HUDEP-2 (cell line): ENCODE measurements at regions not wholly inside any gene's neighbourhood (a gene's known extent, or its start where the extent isn't known, plus 50 kb on each side); places are given as distances from the start of the nearest gene placed in this dataset.
A peak's percentile ranks its signal among the peaks of the same experiment; 100 is the strongest.

ENCODE experiments used
- DNase-seq, 76 experiments: peaks; one replicate each; lab custom pipeline; 2025; ENCODE audit not compliant: unreplicated experiment in 76 of 76; lab: John Stamatoyannopoulos, UW

DNA sequence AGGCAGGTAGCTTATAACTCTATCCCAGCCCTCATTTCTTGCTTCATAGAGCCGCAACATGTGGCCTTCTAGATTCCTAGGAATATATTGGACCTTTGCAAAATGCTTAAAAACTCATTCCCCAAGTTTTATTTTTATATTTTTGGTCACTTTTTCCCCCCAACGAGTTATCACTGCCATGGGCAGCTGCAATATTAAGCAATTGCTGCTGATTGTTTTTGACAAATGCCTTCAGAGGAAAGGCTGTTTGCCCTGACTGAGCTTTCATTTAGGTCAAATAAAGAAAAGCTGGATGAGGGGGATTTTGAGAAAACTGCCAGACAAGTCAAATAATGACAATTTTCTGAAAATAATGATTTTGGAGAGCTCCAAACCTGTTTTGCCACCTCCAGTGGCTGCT is 976.9 kb upstream of the MBL2 start:
- no peak for DNase-seq

- DNase-seq, result no peak
Observed at GRCh38 chr10:53748319-53748718, 975.7 kb upstream of the MBL2 start.

DNA sequence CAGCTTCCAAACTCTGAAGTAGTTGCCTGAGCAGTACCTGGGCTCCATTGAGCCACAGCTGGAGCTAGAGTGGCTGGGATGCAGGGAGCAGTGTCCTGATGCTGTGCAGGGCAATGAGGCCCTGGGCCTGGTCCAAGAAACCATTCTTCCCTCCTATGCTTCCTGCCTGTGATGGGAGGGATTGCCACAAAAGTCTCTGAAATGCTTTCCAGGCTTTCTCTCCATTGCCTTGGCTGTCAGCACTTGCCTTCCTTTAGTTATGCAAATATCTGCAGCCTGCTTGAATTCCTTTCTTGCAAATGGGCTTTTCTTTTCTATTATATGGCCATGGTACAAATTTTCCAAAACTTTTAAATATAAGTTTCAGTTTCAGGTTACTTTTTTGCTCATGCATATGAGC is 972.2 kb upstream of the MBL2 start:
- DNase-seq, result no peak

DNA sequence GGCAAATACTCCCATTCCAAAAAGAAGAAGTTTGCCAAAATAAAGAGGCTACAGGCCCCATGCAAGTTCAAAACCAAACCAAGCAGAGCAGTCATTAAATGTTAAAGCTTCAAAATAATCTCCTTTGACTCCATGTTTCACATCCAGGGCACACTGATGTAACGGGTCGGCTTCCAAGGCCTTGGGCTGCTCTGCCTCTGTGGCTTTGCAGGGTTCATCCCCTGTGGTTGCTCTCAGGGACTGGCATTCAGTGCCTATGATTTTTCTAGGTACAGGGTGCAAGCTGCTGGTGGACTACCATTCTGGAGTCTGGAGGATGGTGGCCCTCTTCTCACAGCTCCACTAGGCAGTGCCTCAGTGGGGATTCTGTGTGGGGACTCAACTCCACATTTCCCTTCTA is 971.6 kb upstream of the MBL2 start:
- no peak for DNase-seq

DNA sequence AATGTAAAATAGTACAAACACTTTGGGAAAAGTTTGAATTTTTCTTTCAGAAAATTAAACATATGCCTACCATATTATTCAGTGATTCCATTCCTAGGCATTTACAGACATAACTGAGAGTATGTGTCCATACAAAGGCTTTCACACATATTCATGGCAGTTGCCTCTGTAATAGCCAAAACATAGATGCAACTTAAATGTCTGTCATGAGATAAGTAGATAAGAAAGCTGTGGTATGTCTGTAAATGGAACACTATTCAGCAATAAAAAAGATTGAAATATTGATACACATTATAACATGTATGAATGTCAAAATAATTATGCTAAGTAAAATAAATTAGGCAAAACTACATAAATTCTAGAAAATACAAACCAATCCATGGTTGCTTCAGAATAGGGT is 964.5 kb upstream of the MBL2 start:
- DNase-seq, result no peak

DNA sequence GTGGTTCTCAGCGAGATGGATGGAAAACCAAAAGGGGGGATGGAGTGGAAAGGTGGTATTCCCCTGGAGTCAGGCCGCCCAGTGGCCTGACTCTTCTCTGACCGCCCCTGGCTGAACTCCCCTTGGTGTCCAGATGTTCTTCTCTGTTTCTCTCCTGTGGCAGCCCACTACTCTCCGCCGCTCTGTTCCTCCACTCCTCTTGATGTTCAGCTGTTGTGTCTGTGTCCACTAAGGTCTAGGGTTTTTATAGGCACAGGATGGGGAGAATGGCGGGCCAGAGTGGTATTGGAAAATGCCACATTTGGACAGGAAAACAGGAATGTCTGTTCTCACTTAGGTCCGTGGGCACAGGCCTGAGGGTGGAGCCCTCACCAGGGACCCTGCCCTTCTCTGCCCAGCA is 954.3 kb upstream of the MBL2 start:
- no peak for DNase-seq

DNA sequence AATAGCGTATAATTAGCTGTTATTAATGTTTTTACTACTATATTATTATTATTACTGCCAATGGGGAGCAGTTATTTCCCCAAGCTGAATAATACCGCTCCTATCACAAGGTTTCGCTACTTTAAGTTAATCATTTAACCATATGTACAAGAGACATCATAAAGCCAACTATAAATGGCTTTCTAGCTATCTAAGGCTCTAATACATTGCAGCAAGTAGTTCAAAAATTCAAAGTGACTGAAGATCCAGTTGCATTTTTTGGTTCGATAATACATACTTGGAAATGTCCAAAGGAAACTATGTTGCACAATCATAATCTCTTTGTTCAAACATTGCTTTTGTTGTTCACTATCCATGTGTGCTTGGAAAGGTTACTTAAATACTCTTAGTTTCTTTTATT is 952.0 kb upstream of the MBL2 start:
- no peak for DNase-seq

DNA sequence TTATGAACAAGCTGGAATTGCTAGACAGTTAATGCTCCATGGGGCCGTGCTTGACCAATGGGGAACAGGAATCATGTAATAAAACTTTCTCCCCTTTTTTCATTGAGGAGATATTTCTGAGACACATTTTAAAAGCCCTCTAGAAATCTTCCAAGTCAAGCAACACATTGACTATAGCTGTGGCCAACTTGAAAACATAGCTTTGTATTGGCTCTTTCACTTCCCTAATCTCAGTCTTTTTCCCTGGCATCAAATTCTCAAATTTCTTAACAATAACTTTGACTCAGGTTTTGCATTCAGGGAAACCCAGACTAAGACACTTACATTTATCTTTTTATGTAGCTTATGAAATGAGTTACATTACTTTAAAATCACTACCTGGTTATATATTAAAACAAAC is 947.1 kb upstream of the MBL2 start:
- no peak for DNase-seq

GRCh38 chr10:53716156-53716555 is 943.6 kb upstream of the MBL2 start:
- no peak for DNase-seq

DNA sequence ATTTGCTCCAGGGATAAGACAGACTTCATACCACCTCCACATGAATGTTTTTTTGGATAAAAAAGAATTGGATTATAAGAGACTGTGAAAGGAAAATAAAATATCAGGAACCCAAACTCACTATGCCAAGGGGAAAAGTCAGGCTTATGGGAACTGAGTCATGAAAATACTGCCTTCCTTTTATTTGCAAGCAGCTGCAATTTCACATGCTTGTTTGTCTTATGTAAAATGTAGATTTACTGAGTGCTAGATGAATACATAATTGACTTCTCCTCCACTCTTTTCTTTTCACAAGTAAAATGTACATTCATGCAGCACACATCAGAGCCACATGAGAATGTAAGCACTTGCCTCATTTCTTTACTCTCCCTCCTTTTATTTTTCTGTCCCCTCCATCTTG is 940.8 kb upstream of the MBL2 start:
- no peak for DNase-seq

DNA sequence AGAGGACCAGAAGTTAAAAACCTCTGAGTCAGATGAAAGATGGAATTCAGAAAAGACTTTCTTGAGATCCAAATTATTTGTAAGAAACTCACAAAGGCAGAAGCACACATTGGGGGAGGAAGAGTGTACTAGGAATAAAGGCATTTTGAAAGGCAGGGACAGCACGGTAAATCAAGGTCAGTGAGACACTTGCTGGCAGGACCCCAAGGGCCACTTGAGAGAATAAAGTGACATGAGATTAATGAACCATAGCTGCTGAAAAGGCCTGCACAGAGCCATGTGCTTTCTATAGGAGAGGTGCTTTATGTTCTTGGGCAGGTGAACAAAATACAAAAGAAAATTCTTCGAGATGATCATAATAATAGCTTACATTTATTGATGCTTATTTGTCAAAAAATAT is 929.9 kb upstream of the MBL2 start:
- DNase-seq, result peak in 3 of 76 experiments; percentile 1 to 18 (median 2)

DNA sequence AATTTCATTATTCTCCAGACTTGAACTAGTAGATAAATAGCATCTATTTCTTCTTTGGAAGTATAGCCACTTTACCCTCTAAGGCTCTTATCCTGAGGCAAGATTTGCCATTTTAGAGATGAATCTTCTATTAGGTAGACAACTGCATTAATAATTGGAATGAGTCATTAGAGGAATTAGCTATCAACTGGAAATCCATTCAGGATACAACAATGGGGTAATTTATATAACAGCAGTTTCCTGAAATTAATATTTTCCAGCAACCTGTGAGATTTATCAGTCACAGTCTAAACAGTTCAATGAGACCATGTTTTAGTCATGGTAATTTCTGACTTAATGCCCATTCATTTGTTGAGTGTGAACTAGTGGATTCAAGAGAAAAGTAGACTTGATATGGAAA is 928.6 kb upstream of the MBL2 start:
- DNase-seq, result peak in 1 of 76 experiments; percentile 3

- no peak for DNase-seq
Observed at GRCh38 chr10:53700278-53700677, 927.7 kb upstream of the MBL2 start.

- no peak for DNase-seq
Observed at GRCh38 chr10:53699684-53700083, 927.1 kb upstream of the MBL2 start.

- DNase-seq, result no peak
Observed at GRCh38 chr10:53699231-53699630, 926.6 kb upstream of the MBL2 start.

DNA sequence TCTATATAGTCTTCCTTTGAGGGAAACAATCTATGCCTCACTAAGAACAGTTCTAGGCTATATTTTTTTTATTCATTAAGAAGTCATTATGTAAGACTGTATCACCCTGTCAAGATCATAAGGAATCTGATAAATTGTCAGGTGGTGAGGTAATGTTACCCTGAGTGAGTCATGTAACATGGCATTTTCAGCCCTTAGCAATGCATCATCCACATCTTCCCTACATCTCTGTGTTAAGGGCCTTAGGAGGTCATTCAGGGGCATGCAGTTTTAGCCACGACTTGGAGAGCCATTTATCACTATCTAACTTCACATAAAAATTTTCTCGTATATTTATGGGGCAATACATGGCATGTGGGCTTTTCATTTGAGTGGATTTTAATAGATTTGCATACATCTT is 924.5 kb upstream of the MBL2 start:
- no peak for DNase-seq

DNA sequence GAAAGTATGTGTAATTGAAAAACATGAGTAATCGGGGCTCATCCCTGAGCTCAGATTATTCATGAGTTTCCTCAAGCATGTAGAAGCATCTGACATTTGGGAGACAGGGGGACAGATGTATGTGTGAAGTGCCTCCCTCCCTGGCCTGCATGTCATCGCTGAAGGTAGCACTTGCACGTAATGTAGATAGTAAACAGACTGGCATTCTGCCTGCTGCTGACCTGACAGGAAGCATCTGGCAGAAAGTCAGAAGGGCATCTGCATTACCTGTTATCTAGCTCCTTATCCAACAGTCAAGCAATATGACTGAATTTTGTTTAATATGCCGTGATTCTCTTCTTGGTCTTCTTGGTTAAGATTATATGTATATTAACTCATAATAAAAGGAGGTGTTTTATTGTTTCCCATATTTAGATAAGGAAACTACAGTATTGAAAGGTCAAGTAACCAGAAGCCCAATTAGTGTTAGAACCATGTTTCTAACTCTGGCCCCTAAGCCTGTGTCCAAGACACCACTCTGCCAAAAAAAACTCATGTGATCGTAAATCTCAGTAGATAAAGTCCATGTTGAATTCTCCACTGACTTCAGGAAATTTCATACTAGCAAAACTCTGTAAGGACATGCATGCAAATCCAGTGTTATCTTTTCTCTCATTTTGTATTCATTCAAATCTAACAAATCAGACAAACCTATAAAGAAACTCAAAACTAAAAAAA is 918.1 kb upstream of the MBL2 start:
- DNase-seq, result no peak

DNA sequence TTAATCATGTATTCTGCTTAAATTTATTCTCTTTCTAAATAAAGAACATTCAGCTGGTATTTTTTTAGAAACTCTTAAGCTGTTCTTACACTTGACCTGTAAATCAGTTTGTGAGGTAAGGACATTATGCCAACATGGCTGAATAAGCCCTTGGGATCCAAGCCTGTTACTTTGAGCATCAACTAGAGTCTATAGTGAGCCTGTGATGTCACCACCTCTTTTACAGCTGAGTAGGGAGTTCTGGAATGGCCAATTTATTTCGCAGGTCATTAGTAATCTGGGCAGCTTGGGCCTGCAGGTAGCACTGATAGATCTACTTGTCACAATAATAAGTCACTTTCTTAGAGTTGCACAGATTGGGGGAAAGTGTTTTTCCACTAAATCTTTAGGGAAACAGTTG is 915.2 kb upstream of the MBL2 start:
- no peak for DNase-seq

GRCh38 chr10:53682885-53683284 is 910.3 kb upstream of the MBL2 start:
- DNase-seq, result no peak

- no peak for DNase-seq
Observed at GRCh38 chr10:53682458-53682857, 909.9 kb upstream of the MBL2 start.

- no peak for DNase-seq
Observed at GRCh38 chr10:53679666-53680065, 907.1 kb upstream of the MBL2 start.

DNA sequence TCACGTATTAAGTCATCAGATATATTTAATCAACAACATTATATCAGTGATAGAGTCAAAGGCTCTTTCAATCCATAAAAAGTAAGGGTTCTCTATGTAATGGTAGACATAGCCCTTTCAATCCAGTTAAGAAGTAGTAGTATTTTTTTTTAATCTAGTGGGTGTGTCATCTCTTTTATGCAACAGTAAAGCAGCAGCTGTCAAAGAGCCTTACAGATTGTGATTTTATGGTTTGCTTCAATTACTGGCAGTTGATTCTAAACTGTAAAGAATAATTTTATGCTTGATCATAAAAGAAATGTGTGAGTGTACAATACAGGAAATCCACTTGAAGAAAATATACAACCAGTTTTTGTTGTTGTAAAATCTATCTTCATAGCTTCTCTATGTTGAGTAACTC is 902.6 kb upstream of the MBL2 start:
- DNase-seq, result no peak

GRCh38 chr10:53667063-53667462 is 894.5 kb upstream of the MBL2 start:
- DNase-seq, result no peak
